Prostate gland (tissue), 2 donors: ENCODE measurements at regions not wholly inside any gene's neighbourhood (a gene's known extent, or its start where the extent isn't known, plus 50 kb on each side); places are given as distances from the start of the nearest gene placed in this dataset.

ENCODE experiments used
- POLR2A ChIP-seq: fragments of 450-650 bp; IDR thresholded peaks from one replicate; pipeline ENCODE4 v1.6.1; 2016; ENCODE audit warnings: antibody characterized with exemption, mild to moderate bottlenecking
- POLR2AphosphoS5 ChIP-seq: sonication (generic); formaldehyde crosslinking; IDR thresholded peaks from one replicate; pipeline ENCODE4 v1.6.1; 2017; ENCODE audit warnings: antibody characterized with exemption
- TF ChIP-seq, protein P1 (sequence below), 4 experiments: fragments of 200-600 bp in 2 of 4; fragments of 450-650 bp in 2 of 4; sonication (generic) in 2 of 4; IDR thresholded peaks; 1 replicate in 3 of 4; 2 replicates in 1 of 4; pipeline ENCODE4 v1.5.1; 2016 to 2019; ENCODE audit warnings: antibody characterized with exemption in 4 of 4, mild to moderate bottlenecking in 2 of 4, moderate library complexity in 2 of 4

DNA sequence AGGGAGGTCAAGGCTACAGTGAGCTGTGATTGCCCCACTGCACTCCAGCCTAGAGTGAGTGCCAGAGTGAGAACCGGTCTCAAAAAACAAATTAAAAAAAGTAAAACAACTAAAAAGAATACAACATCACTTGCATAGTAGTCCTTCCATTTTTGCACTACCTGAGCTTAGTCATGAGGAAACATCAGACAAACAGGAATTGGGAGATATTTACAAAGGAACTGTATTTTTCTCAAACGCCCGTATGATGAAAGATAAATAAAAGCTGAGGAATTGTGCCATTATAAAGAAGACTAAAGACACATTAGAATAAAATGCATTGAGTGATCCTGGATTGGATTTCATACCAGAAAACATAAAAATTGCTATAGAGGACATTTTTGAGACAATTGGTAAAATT, 50.0 kb upstream of the ATP8B1 start:
- TF ChIP-seq POLR2A (no peak), POLR2AphosphoS5 (no peak)
- TF ChIP-seq, protein P1, sequence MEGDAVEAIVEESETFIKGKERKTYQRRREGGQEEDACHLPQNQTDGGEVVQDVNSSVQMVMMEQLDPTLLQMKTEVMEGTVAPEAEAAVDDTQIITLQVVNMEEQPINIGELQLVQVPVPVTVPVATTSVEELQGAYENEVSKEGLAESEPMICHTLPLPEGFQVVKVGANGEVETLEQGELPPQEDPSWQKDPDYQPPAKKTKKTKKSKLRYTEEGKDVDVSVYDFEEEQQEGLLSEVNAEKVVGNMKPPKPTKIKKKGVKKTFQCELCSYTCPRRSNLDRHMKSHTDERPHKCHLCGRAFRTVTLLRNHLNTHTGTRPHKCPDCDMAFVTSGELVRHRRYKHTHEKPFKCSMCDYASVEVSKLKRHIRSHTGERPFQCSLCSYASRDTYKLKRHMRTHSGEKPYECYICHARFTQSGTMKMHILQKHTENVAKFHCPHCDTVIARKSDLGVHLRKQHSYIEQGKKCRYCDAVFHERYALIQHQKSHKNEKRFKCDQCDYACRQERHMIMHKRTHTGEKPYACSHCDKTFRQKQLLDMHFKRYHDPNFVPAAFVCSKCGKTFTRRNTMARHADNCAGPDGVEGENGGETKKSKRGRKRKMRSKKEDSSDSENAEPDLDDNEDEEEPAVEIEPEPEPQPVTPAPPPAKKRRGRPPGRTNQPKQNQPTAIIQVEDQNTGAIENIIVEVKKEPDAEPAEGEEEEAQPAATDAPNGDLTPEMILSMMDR (IDR thresholded peaks at IDR 0.05) = no peak
